K562 (cell line): ENCODE measurements at regions not wholly inside any gene's neighbourhood (a gene's known extent, or its start where the extent isn't known, plus 50 kb on each side); places are given as distances from the start of the nearest gene placed in this dataset.

Source experiments
- CHD2 ChIP-seq: IDR thresholded peaks from 2 replicates; pipeline ENCODE4 v1.6.1; 2011; ENCODE audit warnings: low read depth, low read length
- EP300 ChIP-seq: IDR thresholded peaks from 2 replicates; pipeline ENCODE4 v1.6.1; 2012; ENCODE audit warnings: low read length, improper control_type of control experiment
- JUN ChIP-seq, 2 experiments: sonication (generic) in 1 of 2; formaldehyde crosslinking in 1 of 2; IDR thresholded peaks; 2 replicates each; pipeline versions ENCODE4 v1.6.1 to v1.8.0; 2012 to 2022; ENCODE audit warnings: borderline replicate concordance in 2 of 2, mild to moderate bottlenecking in 2 of 2, improper control_type of control experiment in 1 of 2, low read depth in 1 of 2, low read length in 1 of 2, missing genetic modification reagents in 1 of 2
- MYC ChIP-seq, 2 experiments: fragments of 250-450 bp in 1 of 2; sonication (Bioruptor Pico) in 1 of 2; IDR thresholded peaks; 2 replicates each; pipeline versions ENCODE4 v1.5.1 to v1.6.1; 2012 to 2021; ENCODE audit warnings: low read depth in 2 of 2, borderline replicate concordance in 1 of 2, improper control_type of control experiment in 1 of 2, low read length in 1 of 2, mild to moderate bottlenecking in 1 of 2, moderate library complexity in 1 of 2
- PTTG1 ChIP-seq: fragments of 450-650 bp; IDR thresholded peaks from 2 replicates; pipeline ENCODE4 v1.6.1; 2016; ENCODE audit warnings: low read depth, mild to moderate bottlenecking, missing genetic modification characterization, missing compliant biosample characterization
- RNF2 ChIP-seq: sonication (generic); IDR thresholded peaks from 2 replicates; pipeline ENCODE4 v1.6.1; 2016
- TARDBP ChIP-seq: fragments of 450-650 bp; IDR thresholded peaks from 2 replicates; pipeline ENCODE4 v1.6.1; 2016
- ZNF274 ChIP-seq: IDR thresholded peaks from 2 replicates; pipeline ENCODE4 v1.6.1; 2011; ENCODE audit warnings: low read depth, mild to moderate bottlenecking, low read length, moderate library complexity, borderline replicate concordance
- TF ChIP-seq, protein P1 (sequence below), 3 experiments: IDR thresholded peaks in 2 of 3; conservative IDR thresholded peaks in 1 of 3; 2 replicates each; pipeline ENCODE4 v1.5.1; 2011 to 2012; ENCODE audit warnings: low read length in 3 of 3, mild to moderate bottlenecking in 3 of 3, control low read depth in 2 of 3, improper control_type of control experiment in 1 of 3, inconsistent platforms in 1 of 3, low read depth in 1 of 3, mixed read lengths in 1 of 3, moderate library complexity in 1 of 3; ENCODE audit not compliant: insufficient read depth in 2 of 3

DNA sequence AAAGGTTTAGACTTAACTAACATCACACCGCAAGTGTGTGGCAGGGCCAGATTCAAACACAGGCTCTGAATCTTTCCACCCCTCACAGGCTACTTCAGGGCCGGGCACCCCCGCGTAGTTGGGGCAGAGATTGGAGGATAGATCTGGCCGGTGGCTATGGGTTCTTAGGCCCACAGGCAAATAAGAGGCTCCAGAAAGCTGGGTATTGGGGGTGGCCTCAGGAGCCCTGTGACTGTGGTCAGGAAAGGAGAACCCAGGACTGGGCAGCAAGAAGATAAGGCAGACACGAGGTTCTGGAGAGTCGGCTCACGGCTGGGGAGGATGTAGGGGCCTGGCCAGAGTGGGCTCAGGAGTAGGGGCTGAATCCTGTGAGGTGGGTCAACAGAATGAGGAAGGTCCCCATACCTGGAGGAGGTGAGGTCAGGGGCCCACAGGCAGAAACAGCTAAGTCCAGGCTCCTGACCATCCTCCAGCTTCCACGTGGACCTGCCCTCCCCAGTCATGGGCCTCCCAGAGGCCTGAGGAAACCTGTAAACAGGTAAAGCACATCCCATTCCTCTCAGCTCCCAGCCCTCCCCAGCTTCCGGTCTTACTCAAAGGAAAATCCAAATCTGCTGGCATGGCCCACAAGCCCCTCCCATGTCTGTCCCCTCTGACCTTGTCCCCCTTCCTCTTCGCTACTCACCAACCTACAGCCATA, 306.2 kb downstream of the MATN1 start:
- TF ChIP-seq CHD2 (no peak), ZNF274 (no peak), MYC (IDR thresholded peaks at IDR 0.05; ENCODE audit: low read depth, low read length) (no peak), MYC (CRISPR knock-in tag; IDR thresholded peaks at IDR 0.05; ENCODE audit: borderline replicate concordance, low read depth) (no peak), PTTG1 (no peak), TARDBP (no peak), JUN (IDR thresholded peaks at IDR 0.05; ENCODE audit: borderline replicate concordance, low read depth, low read length) (no peak), JUN (CRISPR knock-in tag; IDR thresholded peaks at IDR 0.05; ENCODE audit: borderline replicate concordance) (no peak), EP300 (no peak), RNF2 (no peak)
- TF ChIP-seq, protein P1, sequence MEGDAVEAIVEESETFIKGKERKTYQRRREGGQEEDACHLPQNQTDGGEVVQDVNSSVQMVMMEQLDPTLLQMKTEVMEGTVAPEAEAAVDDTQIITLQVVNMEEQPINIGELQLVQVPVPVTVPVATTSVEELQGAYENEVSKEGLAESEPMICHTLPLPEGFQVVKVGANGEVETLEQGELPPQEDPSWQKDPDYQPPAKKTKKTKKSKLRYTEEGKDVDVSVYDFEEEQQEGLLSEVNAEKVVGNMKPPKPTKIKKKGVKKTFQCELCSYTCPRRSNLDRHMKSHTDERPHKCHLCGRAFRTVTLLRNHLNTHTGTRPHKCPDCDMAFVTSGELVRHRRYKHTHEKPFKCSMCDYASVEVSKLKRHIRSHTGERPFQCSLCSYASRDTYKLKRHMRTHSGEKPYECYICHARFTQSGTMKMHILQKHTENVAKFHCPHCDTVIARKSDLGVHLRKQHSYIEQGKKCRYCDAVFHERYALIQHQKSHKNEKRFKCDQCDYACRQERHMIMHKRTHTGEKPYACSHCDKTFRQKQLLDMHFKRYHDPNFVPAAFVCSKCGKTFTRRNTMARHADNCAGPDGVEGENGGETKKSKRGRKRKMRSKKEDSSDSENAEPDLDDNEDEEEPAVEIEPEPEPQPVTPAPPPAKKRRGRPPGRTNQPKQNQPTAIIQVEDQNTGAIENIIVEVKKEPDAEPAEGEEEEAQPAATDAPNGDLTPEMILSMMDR (IDR thresholded peaks at IDR 0.05 in 2 of 3, conservative IDR thresholded peaks at IDR 0.05 in 1 of 3; ENCODE audit: insufficient read depth in 2 of 3, low read depth in 1 of 3, low read length in 3 of 3): no peak
